Keratinocyte (primary cell): ENCODE measurements at regions not wholly inside any gene's neighbourhood (a gene's known extent, or its start where the extent isn't known, plus 50 kb on each side); places are given as distances from the start of the nearest gene placed in this dataset.

Source experiments
- DNase-seq: peaks from one replicate; pipeline ENCODE4 v3.0.0-alpha.2; 2011; ENCODE audit warnings: low read depth, missing footprints, low spot score
- FAIRE-seq: peaks from 2 replicates; lab custom pipeline; 2011; peaks lifted over from hg19 to GRCh38; lab: Jason Lieb, UNC
- H2AFZ ChIP-seq: 2 replicates; pipeline ENCODE4 v1.6.0; 2012; ENCODE audit warnings: low read length, control low read depth, inconsistent platforms; ENCODE audit not compliant: control insufficient read depth
- H3K27ac ChIP-seq: 2 replicates; pipeline ENCODE4 v1.5.1; 2011; ENCODE audit warnings: low read length; ENCODE audit not compliant: control insufficient read depth, insufficient read depth
- H3K27me3 ChIP-seq: 3 replicates; pipeline ENCODE4 v1.6.0; 2011; ENCODE audit warnings: low read length; ENCODE audit not compliant: control insufficient read depth, insufficient read depth; ENCODE audit errors: extremely low read depth
- H3K36me3 ChIP-seq, 2 experiments: 2 replicates in 1 of 2; 3 replicates in 1 of 2; pipeline ENCODE4 v1.5.1; 2011; ENCODE audit warnings: low read length in 2 of 2, mild to moderate bottlenecking in 1 of 2; ENCODE audit not compliant: control insufficient read depth in 2 of 2, insufficient read depth in 2 of 2; ENCODE audit errors: extremely low read depth in 1 of 2
- H3K4me1 ChIP-seq: 3 replicates; pipeline ENCODE4 v1.5.1; 2011; ENCODE audit warnings: low read length; ENCODE audit not compliant: control insufficient read depth, insufficient read depth; ENCODE audit errors: extremely low read depth
- H3K4me2 ChIP-seq: 3 replicates; pipeline ENCODE4 v1.6.0; 2011; ENCODE audit warnings: low read depth, low read length; ENCODE audit not compliant: control insufficient read depth, insufficient read depth; ENCODE audit errors: extremely low read depth
- H3K4me3 ChIP-seq, 3 experiments: fragments of 200-600 bp in 1 of 3; sonication (generic) in 1 of 3; 2 replicates in 2 of 3; 3 replicates in 1 of 3; pipeline ENCODE4 v1.5.1; 2011 to 2016; ENCODE audit warnings: low read length in 3 of 3, mild to moderate bottlenecking in 3 of 3, control low read depth in 2 of 3, inconsistent platforms in 1 of 3, low read depth in 1 of 3, mixed read lengths in 1 of 3, mixed run types in 1 of 3, moderate library complexity in 1 of 3; ENCODE audit not compliant: control insufficient read depth in 2 of 3, insufficient read depth in 2 of 3; ENCODE audit errors: extremely low read depth in 1 of 3
- H3K79me2 ChIP-seq: 2 replicates; pipeline ENCODE4 v1.6.0; 2012; ENCODE audit warnings: low read length; ENCODE audit not compliant: control insufficient read depth, insufficient read depth
- H3K9ac ChIP-seq: 3 replicates; pipeline ENCODE4 v1.6.0; 2011; ENCODE audit warnings: low read length; ENCODE audit not compliant: control insufficient read depth, insufficient read depth; ENCODE audit errors: extremely low read depth
- H3K9me1 ChIP-seq: 3 replicates; pipeline ENCODE4 v1.6.0; 2011; ENCODE audit warnings: low read length; ENCODE audit not compliant: control insufficient read depth, insufficient read depth; ENCODE audit errors: extremely low read depth
- H3K9me3 ChIP-seq: 2 replicates; pipeline ENCODE4 v1.5.1; 2012; ENCODE audit warnings: low read depth, low read length; ENCODE audit not compliant: control insufficient read depth
- H4K20me1 ChIP-seq: 3 replicates; pipeline ENCODE4 v1.6.0; 2011; ENCODE audit warnings: low read length; ENCODE audit not compliant: control insufficient read depth, insufficient read depth; ENCODE audit errors: extremely low read depth
- CTCF ChIP-seq, 3 experiments: IDR thresholded peaks in 1 of 3; conservative IDR thresholded peaks in 1 of 3; optimal IDR thresholded peaks in 1 of 3; 2 replicates in 2 of 3; 3 replicates in 1 of 3; pipeline versions ENCODE3 to v1.5.1; 2011; ENCODE audit warnings: low read length in 3 of 3, mild to moderate bottlenecking in 3 of 3, moderate library complexity in 2 of 3, control low read depth in 1 of 3, inconsistent platforms in 1 of 3; ENCODE audit not compliant: insufficient read depth in 2 of 3; ENCODE audit errors: extremely low read depth in 1 of 3
- EZH2 ChIP-seq: IDR thresholded peaks from one replicate; pipeline ENCODE4 v1.6.1; 2012; ENCODE audit warnings: inconsistent platforms, mild to moderate bottlenecking, low read length, moderate library complexity
- dilution Hi-C: fragments of 300-500 bp; cut with MboI; formaldehyde crosslinking; loops from one replicate; pipeline ENCODE4 v1.7.0; 2020; ENCODE audit warnings: low sequenced_read_pairs; ENCODE audit not compliant: extremely low pct_ligation_motif_present

- TF ChIP-seq CTCF (optimal IDR thresholded peaks at IDR 0.05 in 1 of 3, IDR thresholded peaks at IDR 0.05 in 1 of 3, conservative IDR thresholded peaks at IDR 0.05 in 1 of 3; ENCODE audit: extremely low read depth in 1 of 3, insufficient read depth in 2 of 3, low read length in 3 of 3): no peak
- TF ChIP-seq EZH2: no peak
- Histone ChIP-seq H3K27ac (no peak overlapping the region), H3K4me2 (no peak overlapping the region), H3K4me3 (no peak overlapping the region), H3K36me3 (no peaks in the 10 kb centered on the region), H4K20me1 (no peaks in the 10 kb centered on the region), H3K4me1 (no peaks in the 10 kb centered on the region), H3K9me3 (no peaks in the 10 kb centered on the region), H3K79me2 (no peaks in the 10 kb centered on the region), H2AFZ (no peak overlapping the region), H3K9ac (no peak overlapping the region), H3K9me1 (no peaks in the 10 kb centered on the region), H3K27me3 (no peaks in the 10 kb centered on the region)
- DNase-seq (no peak), FAIRE-seq (no peak)
- dilution Hi-C loops: no loop called here
These were observed 474.5 kb upstream of the DDX18 start for GRCh38 chr2:117339980-117340379.

GRCh38 chr2:117341690-117342089 lies 472.8 kb upstream of the DDX18 start:
- FAIRE-seq: no peak
- TF ChIP-seq EZH2 (no peak), CTCF (optimal IDR thresholded peaks at IDR 0.05 in 1 of 3, IDR thresholded peaks at IDR 0.05 in 1 of 3, conservative IDR thresholded peaks at IDR 0.05 in 1 of 3; ENCODE audit: extremely low read depth in 1 of 3, insufficient read depth in 2 of 3, low read length in 3 of 3) (no peak)
- H3K27ac ChIP-seq: no peak overlapping the region

More at GRCh38 chr2:117341690-117342089, 472.8 kb upstream of the DDX18 start:
- H3K79me2 ChIP-seq: no peaks in the 10 kb centered on the region
- no peaks in the 10 kb centered on the region for H3K4me1 ChIP-seq
- no peak overlapping the region for H3K4me2 ChIP-seq
- H3K36me3 ChIP-seq: no peaks in the 10 kb centered on the region
- no peaks in the 10 kb centered on the region for H3K9me3 ChIP-seq
- H3K4me3 ChIP-seq: no peak overlapping the region
- no peak overlapping the region for H2AFZ ChIP-seq
- no peaks in the 10 kb centered on the region for H3K9me1 ChIP-seq
- H4K20me1 ChIP-seq: no peaks in the 10 kb centered on the region
- dilution Hi-C loops: no loop called here
- no peaks in the 10 kb centered on the region for H3K27me3 ChIP-seq
- H3K9ac ChIP-seq: no peak overlapping the region
- no peak for DNase-seq
